A673 (cell line): ENCODE measurements at regions not wholly inside any gene's neighbourhood (a gene's known extent, or its start where the extent isn't known, plus 50 kb on each side); places are given as distances from the start of the nearest gene placed in this dataset.

Source experiments
- BruUV-seq: library from RNA; stranded (reverse); fragments of 400-500 nt; replicated peaks from 2 replicates; lab custom pipeline; 2021; lab: Mats Ljungman, UMichigan
- CTCF ChIA-PET: fragments of 300-600 bp; sonication (Branson Sonifier 250); formaldehyde crosslinking; loops from one replicate; lab custom pipeline; 2022; ENCODE audit warnings: antibody characterized with exemption; lab: Charles Lee
- POLR2A ChIA-PET: fragments of 300-600 bp; sonication (Branson Sonifier 250); formaldehyde crosslinking; loops from one replicate; lab custom pipeline; 2022; ENCODE audit warnings: antibody characterized with exemption; ENCODE audit not compliant: low non-redundant PET; lab: Charles Lee
- DNase-seq: peaks from one replicate; pipeline ENCODE4 v3.0.0-alpha.2; 2015; ENCODE audit warnings: low spot score
- H3K27ac ChIP-seq: fragments of 200-600 bp; sonication (generic); 2 replicates; pipeline ENCODE4 v1.5.1; 2016; ENCODE audit warnings: mixed run types, low read depth, mild to moderate bottlenecking, mixed read lengths, antibody characterized with exemption, low read length; ENCODE audit not compliant: poor library complexity, severe bottlenecking
- H3K27me3 ChIP-seq: fragments of 200-600 bp; sonication (generic); replicated peaks from 2 replicates; pipeline ENCODE4 v1.6.1; 2017; ENCODE audit warnings: mixed run types, low read depth, mild to moderate bottlenecking, mixed read lengths, antibody characterized with exemption, low read length; ENCODE audit not compliant: insufficient read depth, poor library complexity
- H3K36me3 ChIP-seq: fragments of 200-600 bp; sonication (generic); 2 replicates; pipeline ENCODE4 v1.6.1; 2016; ENCODE audit warnings: mixed run types, mild to moderate bottlenecking, mixed read lengths, antibody characterized with exemption, low read length; ENCODE audit not compliant: insufficient read depth, poor library complexity, severe bottlenecking
- H3K4me1 ChIP-seq: fragments of 200-600 bp; sonication (generic); 2 replicates; pipeline ENCODE4 v1.6.1; 2017; ENCODE audit warnings: mixed run types, mild to moderate bottlenecking, mixed read lengths, antibody characterized with exemption, low read length; ENCODE audit not compliant: insufficient read depth, poor library complexity, severe bottlenecking
- H3K4me3 ChIP-seq: fragments of 200-600 bp; sonication (generic); 2 replicates; pipeline ENCODE4 v1.5.1; 2016; ENCODE audit warnings: low read depth, mixed run types, mild to moderate bottlenecking, mixed read lengths, low read length; ENCODE audit not compliant: poor library complexity, severe bottlenecking
- H3K9me3 ChIP-seq: fragments of 200-600 bp; sonication (generic); 2 replicates; pipeline ENCODE4 v1.6.1; 2016; ENCODE audit warnings: mixed run types, low read depth, mild to moderate bottlenecking, mixed read lengths, antibody characterized with exemption, low read length; ENCODE audit not compliant: poor library complexity, severe bottlenecking
- CTCF ChIP-seq: fragments of 300-800, 200-600 bp; sonication (generic); conservative IDR thresholded peaks from 2 replicates; pipeline ENCODE4 v1.5.1; 2017; ENCODE audit warnings: low read depth, mild to moderate bottlenecking, antibody characterized with exemption, low read length, moderate library complexity, mixed read lengths
- EZH2 ChIP-seq: fragments of 200-600 bp; sonication (generic); IDR thresholded peaks from 2 replicates; pipeline ENCODE4 v1.6.1; 2017; ENCODE audit warnings: borderline replicate concordance, low read depth, mild to moderate bottlenecking, mixed read lengths, antibody characterized with exemption, low read length; ENCODE audit not compliant: poor library complexity, severe bottlenecking
- intact Hi-C: fragments of 100-400 bp; cut with micrococcal nuclease; formaldehyde crosslinking; loops from one replicate; pipeline ENCODE4 v1.10.0; 2022; ENCODE audit not compliant: unreplicated experiment

- no peak for TF ChIP-seq CTCF
- no peak for TF ChIP-seq EZH2
- CTCF ChIA-PET = no interaction called here
- POLR2A ChIA-PET = no interaction called here
- DNase-seq = no peak
- intact Hi-C loops = no loop called here
- Histone ChIP-seq H3K36me3 (no peaks in the 10 kb centered on the region), H3K27me3 (no peaks in the 10 kb centered on the region), H3K4me1 (no peaks in the 10 kb centered on the region), H3K9me3 (no peaks in the 10 kb centered on the region), H3K27ac (no peak overlapping the region), H3K4me3 (no peak overlapping the region)
- BruUV-seq = no TSS peak
These were observed 1741.8 kb upstream of the CDH9 start for GRCh38 chr5:28780083-28780692.

- BruUV-seq = no TSS peak
- Histone ChIP-seq H3K27me3 (no peaks in the 10 kb centered on the region), H3K27ac (no peak overlapping the region), H3K9me3 (no peaks in the 10 kb centered on the region), H3K4me3 (no peak overlapping the region), H3K4me1 (no peaks in the 10 kb centered on the region), H3K36me3 (no peaks in the 10 kb centered on the region)
- TF ChIP-seq CTCF (peak; percentile 38; the same call in 1 of the 2 replicates), EZH2 (no peak)
- intact Hi-C loops = loop anchor here (10.0 kb wide), 1 partner anchor 1094 kb away; no protein-coding TSS in a partner anchor
- POLR2A ChIA-PET = no interaction called here
- CTCF ChIA-PET = no interaction called here
- peak; percentile 15 for DNase-seq
These were observed 1740.9 kb upstream of the CDH9 start for GRCh38 chr5:28779161-28779754.

GRCh38 chr5:28770307-28770706 is 1731.9 kb upstream of the CDH9 start:
- POLR2A ChIA-PET = no interaction called here
- TF ChIP-seq CTCF (no peak), EZH2 (no peak)
- no peaks in the 10 kb centered on the region for H3K36me3 ChIP-seq
- no peak overlapping the region for H3K4me3 ChIP-seq
- BruUV-seq = no TSS peak
- H3K27me3 ChIP-seq = no peaks in the 10 kb centered on the region
- no peaks in the 10 kb centered on the region for H3K4me1 ChIP-seq
- H3K27ac ChIP-seq = no peak overlapping the region
- intact Hi-C loops = loop anchor here (10.0 kb wide), 1 partner anchor 1086 kb away; no protein-coding TSS in a partner anchor
- CTCF ChIA-PET = no interaction called here
- no peak for DNase-seq
- no peaks in the 10 kb centered on the region for H3K9me3 ChIP-seq
